ENCODE measurements at regions not wholly inside any gene's neighbourhood (a gene's known extent, or its start where the extent isn't known, plus 50 kb on each side); places are given as distances from the start of the nearest gene placed in this dataset.

DNA sequence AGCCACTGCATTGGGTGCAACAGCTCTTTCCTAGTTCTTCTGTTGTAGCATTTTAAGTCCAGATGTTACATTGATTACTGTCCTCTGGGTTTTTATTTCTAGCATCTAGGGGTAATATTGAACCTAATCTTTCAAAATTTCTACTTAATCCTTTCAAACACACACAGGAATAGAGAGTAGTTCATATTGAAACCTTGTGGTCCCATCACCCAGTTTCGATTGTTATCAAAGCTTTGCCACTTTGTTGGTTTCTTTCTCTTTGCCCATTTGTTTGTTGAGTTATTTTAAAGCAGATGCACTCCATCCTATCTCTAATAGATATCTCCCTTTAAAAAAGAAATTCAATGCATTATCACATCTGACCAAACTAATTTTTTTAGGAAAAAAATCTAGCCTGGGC, 422.9 kb upstream of the AMELY start:
- H3K27ac ChIP-seq (ENCODE audit: low read depth) = no peak overlapping the region
- peaks cover 5% of the 10 kb centered on the region for H3K4me1 Mint-ChIP-seq
- no peaks in the 10 kb centered on the region for H3K9me3 Mint-ChIP-seq
- H3K9me2 ChIP-seq (ENCODE audit: insufficient read depth) = no peaks in the 10 kb centered on the region
- no peaks in the 10 kb centered on the region for H3K4me1 ChIP-seq (ENCODE audit: insufficient read depth)
- H3K36me3 ChIP-seq (ENCODE audit: insufficient read depth) = peaks cover 3% of the 10 kb centered on the region; the same call in 1 of the 2 replicates
- no peak overlapping the region for H3K4me2 ChIP-seq
- no peak overlapping the region for H3K27ac Mint-ChIP-seq
- no peak overlapping the region for H3K4me3 ChIP-seq
- H3K27me3 ChIP-seq (ENCODE audit: insufficient read depth) = no peaks in the 10 kb centered on the region
- no peaks in the 10 kb centered on the region for H3K79me2 ChIP-seq (replicated peaks; ENCODE audit: insufficient read depth)
- ATAC-seq (no peak), DNase-seq (ENCODE audit: low spot score) (no peak)
- no peak overlapping the region for H2AFZ ChIP-seq
- peaks cover 41% of the 10 kb centered on the region for H3K36me3 Mint-ChIP-seq (ENCODE audit: low read depth)
- no peak overlapping the region for H3K4me3 Mint-ChIP-seq
- H4K20me1 ChIP-seq (replicated peaks; ENCODE audit: insufficient read depth) = no peaks in the 10 kb centered on the region
- peaks cover 5% of the 10 kb centered on the region for H3K27me3 Mint-ChIP-seq (ENCODE audit: insufficient read depth, low read depth, poor library complexity)
- TF ChIP-seq POLR2AphosphoS5 (IDR thresholded peaks at IDR 0.05; ENCODE audit: low read depth) (no peak), EZH2 (IDR thresholded peaks at IDR 0.05; ENCODE audit: low read depth, unreplicated experiment) (no peak), ZNF114 (CRISPR knock-in tag; IDR thresholded peaks at IDR 0.05) (no peak), ZNF331 (CRISPR knock-in tag; IDR thresholded peaks at IDR 0.05; ENCODE audit: low read depth) (no peak), NANOG (IDR thresholded peaks at IDR 0.05; ENCODE audit: borderline replicate concordance) (no peak)
- TF ChIP-seq, protein P1, sequence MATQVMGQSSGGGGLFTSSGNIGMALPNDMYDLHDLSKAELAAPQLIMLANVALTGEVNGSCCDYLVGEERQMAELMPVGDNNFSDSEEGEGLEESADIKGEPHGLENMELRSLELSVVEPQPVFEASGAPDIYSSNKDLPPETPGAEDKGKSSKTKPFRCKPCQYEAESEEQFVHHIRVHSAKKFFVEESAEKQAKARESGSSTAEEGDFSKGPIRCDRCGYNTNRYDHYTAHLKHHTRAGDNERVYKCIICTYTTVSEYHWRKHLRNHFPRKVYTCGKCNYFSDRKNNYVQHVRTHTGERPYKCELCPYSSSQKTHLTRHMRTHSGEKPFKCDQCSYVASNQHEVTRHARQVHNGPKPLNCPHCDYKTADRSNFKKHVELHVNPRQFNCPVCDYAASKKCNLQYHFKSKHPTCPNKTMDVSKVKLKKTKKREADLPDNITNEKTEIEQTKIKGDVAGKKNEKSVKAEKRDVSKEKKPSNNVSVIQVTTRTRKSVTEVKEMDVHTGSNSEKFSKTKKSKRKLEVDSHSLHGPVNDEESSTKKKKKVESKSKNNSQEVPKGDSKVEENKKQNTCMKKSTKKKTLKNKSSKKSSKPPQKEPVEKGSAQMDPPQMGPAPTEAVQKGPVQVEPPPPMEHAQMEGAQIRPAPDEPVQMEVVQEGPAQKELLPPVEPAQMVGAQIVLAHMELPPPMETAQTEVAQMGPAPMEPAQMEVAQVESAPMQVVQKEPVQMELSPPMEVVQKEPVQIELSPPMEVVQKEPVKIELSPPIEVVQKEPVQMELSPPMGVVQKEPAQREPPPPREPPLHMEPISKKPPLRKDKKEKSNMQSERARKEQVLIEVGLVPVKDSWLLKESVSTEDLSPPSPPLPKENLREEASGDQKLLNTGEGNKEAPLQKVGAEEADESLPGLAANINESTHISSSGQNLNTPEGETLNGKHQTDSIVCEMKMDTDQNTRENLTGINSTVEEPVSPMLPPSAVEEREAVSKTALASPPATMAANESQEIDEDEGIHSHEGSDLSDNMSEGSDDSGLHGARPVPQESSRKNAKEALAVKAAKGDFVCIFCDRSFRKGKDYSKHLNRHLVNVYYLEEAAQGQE (IDR thresholded peaks at IDR 0.05; ENCODE audit: unreplicated experiment) = no peak
- no peaks in the 10 kb centered on the region for H3F3A ChIP-seq (replicated peaks; ENCODE audit: low read depth)

DNA sequence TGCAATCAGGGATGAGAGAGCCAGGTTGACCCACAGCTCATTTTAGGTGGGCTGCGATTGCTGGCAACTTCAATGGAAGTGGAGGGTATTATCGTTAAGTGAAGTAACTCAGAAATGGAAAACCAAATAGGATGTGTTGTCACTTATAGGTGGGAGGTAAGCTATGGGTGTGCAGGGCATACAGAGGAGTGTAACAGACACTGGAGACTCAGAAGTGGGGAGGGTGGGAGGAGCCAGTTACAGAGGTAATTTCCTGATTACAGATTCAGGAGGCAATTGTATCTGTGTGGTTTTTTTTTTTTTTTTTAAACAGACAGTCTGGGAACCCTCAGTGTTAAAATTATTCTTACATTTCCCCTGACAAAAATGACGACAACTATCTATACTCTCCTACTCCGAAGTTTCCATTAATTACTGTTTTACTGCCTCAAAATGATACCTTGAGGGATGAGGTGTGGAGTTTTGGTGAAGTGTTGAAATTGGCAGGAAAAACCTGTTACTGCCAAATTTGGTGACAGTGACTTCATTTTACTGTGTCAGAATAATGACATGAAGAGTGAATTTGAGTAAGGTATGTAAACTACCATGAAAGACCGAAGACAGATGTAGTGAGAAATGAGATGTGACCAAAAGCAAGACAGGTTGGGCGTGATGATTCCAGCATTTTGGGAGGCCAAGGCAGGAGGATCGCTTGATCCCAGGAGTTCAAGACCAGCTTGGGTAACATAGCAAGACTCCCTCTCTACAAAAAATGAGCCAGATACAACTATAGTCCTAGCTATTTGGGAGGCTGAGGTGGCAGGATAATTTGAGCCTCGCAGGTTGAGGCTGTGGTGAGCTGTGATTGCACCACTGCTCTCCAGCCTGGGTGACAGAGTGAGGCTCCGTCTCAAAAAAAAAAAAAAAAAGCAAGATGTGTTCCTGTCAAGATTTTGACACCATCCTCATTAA, 415.0 kb upstream of the AMELY start:
- Mint-ChIP-seq H3K4me3 (no peak overlapping the region), H3K27ac (no peak overlapping the region), H3K36me3 (ENCODE audit: low read depth) (peaks cover 24% of the 10 kb centered on the region), H3K27me3 (ENCODE audit: insufficient read depth, low read depth, poor library complexity) (no peaks in the 10 kb centered on the region), H3K4me1 (peaks cover 4% of the 10 kb centered on the region; the same call in 1 of the 3 replicates), H3K9me3 (no peaks in the 10 kb centered on the region)
- no peak for ATAC-seq
- Histone ChIP-seq H3K4me2 (no peak overlapping the region), H3F3A (replicated peaks; ENCODE audit: low read depth) (no peaks in the 10 kb centered on the region), H4K20me1 (replicated peaks; ENCODE audit: insufficient read depth) (no peaks in the 10 kb centered on the region), H2AFZ (no peak overlapping the region), H3K27me3 (ENCODE audit: insufficient read depth) (no peaks in the 10 kb centered on the region), H3K36me3 (ENCODE audit: insufficient read depth) (0 out of 2 replicates have a peak, but pooled peaks cover 3% of the 10 kb centered on the region), H3K79me2 (replicated peaks; ENCODE audit: insufficient read depth) (peaks cover 4% of the 10 kb centered on the region), H3K4me3 (no peak overlapping the region), H3K27ac (ENCODE audit: low read depth) (no peak overlapping the region), H3K9me2 (ENCODE audit: insufficient read depth) (no peaks in the 10 kb centered on the region), H3K4me1 (ENCODE audit: insufficient read depth) (no peaks in the 10 kb centered on the region)
- no peak for DNase-seq (ENCODE audit: low spot score)
- TF ChIP-seq, protein P2, sequence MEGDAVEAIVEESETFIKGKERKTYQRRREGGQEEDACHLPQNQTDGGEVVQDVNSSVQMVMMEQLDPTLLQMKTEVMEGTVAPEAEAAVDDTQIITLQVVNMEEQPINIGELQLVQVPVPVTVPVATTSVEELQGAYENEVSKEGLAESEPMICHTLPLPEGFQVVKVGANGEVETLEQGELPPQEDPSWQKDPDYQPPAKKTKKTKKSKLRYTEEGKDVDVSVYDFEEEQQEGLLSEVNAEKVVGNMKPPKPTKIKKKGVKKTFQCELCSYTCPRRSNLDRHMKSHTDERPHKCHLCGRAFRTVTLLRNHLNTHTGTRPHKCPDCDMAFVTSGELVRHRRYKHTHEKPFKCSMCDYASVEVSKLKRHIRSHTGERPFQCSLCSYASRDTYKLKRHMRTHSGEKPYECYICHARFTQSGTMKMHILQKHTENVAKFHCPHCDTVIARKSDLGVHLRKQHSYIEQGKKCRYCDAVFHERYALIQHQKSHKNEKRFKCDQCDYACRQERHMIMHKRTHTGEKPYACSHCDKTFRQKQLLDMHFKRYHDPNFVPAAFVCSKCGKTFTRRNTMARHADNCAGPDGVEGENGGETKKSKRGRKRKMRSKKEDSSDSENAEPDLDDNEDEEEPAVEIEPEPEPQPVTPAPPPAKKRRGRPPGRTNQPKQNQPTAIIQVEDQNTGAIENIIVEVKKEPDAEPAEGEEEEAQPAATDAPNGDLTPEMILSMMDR (conservative IDR thresholded peaks at IDR 0.05; ENCODE audit: low read depth in 2 of 2) = no peak
- TF ChIP-seq, protein P3, sequence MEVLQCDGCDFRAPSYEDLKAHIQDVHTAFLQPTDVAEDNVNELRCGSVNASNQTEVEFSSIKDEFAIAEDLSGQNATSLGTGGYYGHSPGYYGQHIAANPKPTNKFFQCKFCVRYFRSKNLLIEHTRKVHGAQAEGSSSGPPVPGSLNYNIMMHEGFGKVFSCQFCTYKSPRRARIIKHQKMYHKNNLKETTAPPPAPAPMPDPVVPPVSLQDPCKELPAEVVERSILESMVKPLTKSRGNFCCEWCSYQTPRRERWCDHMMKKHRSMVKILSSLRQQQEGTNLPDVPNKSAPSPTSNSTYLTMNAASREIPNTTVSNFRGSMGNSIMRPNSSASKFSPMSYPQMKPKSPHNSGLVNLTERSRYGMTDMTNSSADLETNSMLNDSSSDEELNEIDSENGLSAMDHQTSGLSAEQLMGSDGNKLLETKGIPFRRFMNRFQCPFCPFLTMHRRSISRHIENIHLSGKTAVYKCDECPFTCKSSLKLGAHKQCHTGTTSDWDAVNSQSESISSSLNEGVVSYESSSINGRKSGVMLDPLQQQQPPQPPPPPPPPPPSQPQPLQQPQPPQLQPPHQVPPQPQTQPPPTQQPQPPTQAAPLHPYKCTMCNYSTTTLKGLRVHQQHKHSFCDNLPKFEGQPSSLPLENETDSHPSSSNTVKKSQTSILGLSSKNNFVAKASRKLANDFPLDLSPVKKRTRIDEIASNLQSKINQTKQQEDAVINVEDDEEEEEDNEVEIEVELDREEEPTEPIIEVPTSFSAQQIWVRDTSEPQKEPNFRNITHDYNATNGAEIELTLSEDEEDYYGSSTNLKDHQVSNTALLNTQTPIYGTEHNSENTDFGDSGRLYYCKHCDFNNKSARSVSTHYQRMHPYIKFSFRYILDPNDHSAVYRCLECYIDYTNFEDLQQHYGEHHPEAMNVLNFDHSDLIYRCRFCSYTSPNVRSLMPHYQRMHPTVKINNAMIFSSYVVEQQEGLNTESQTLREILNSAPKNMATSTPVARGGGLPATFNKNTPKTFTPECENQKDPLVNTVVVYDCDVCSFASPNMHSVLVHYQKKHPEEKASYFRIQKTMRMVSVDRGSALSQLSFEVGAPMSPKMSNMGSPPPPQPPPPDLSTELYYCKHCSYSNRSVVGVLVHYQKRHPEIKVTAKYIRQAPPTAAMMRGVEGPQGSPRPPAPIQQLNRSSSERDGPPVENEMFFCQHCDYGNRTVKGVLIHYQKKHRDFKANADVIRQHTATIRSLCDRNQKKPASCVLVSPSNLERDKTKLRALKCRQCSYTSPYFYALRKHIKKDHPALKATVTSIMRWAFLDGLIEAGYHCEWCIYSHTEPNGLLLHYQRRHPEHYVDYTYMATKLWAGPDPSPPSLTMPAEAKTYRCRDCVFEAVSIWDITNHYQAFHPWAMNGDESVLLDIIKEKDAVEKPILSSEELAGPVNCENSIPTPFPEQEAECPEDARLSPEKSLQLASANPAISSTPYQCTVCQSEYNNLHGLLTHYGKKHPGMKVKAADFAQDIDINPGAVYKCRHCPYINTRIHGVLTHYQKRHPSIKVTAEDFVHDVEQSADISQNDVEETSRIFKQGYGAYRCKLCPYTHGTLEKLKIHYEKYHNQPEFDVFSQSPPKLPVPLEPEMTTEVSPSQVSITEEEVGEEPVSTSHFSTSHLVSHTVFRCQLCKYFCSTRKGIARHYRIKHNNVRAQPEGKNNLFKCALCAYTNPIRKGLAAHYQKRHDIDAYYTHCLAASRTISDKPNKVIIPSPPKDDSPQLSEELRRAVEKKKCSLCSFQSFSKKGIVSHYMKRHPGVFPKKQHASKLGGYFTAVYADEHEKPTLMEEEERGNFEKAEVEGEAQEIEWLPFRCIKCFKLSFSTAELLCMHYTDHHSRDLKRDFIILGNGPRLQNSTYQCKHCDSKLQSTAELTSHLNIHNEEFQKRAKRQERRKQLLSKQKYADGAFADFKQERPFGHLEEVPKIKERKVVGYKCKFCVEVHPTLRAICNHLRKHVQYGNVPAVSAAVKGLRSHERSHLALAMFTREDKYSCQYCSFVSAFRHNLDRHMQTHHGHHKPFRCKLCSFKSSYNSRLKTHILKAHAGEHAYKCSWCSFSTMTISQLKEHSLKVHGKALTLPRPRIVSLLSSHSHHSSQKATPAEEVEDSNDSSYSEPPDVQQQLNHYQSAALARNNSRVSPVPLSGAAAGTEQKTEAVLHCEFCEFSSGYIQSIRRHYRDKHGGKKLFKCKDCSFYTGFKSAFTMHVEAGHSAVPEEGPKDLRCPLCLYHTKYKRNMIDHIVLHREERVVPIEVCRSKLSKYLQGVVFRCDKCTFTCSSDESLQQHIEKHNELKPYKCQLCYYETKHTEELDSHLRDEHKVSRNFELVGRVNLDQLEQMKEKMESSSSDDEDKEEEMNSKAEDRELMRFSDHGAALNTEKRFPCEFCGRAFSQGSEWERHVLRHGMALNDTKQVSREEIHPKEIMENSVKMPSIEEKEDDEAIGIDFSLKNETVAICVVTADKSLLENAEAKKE (CRISPR knock-in tag; IDR thresholded peaks at IDR 0.05) = no peak
- TF ChIP-seq ZNF114 (CRISPR knock-in tag; IDR thresholded peaks at IDR 0.05) = no peak
- no peak for TF ChIP-seq STAT1 (IDR thresholded peaks at IDR 0.05; ENCODE audit: unreplicated experiment)

Measured in GM23338 (cell line).